GM21825 (cell line): ENCODE measurements at regions not wholly inside any gene's neighbourhood (a gene's known extent, or its start where the extent isn't known, plus 50 kb on each side); places are given as distances from the start of the nearest gene placed in this dataset.
"Not testable (repeated sequence)": the region's sequence is repeated elsewhere in the genome, so short reads cannot be mapped to it uniquely, and the experiment has no call there.

Source experiments
- ATAC-seq: cut with Tn5 transposase; IDR thresholded peaks from one replicate; pipeline ENCODE4 v1.9.1; 2021; ENCODE audit warnings: mild to moderate bottlenecking, moderate library complexity; ENCODE audit not compliant: unreplicated experiment

- no peak for ATAC-seq
Measured at GRCh38 chr9:75718677-75719076, 171.8 kb upstream of the PCSK5 start.

- no peak for ATAC-seq
Measured at GRCh38 chr9:75728391-75728790, 162.1 kb upstream of the PCSK5 start.

GRCh38 chr9:75734802-75735201 is 155.7 kb upstream of the PCSK5 start:
- ATAC-seq, result no peak

GRCh38 chr9:75739884-75740611 is 150.4 kb upstream of the PCSK5 start:
- no peak for ATAC-seq

GRCh38 chr9:75743855-75744254 is 146.6 kb upstream of the PCSK5 start:
- no peak for ATAC-seq

GRCh38 chr9:75754080-75754479 is 136.4 kb upstream of the PCSK5 start:
- ATAC-seq, result no peak

- no peak for ATAC-seq
Measured at GRCh38 chr9:75775166-75775565, 115.3 kb upstream of the PCSK5 start.

- no peak for ATAC-seq
Measured at GRCh38 chr9:75775966-75776691, 114.3 kb upstream of the PCSK5 start.

- ATAC-seq, result no peak
Measured at GRCh38 chr9:75780185-75780584, 110.3 kb upstream of the PCSK5 start.

GRCh38 chr9:75788006-75788634 is 102.4 kb upstream of the PCSK5 start:
- no peak for ATAC-seq

GRCh38 chr9:75797085-75797580 is 93.3 kb upstream of the PCSK5 start:
- ATAC-seq, result no peak

GRCh38 chr9:75798505-75798904 is 92.0 kb upstream of the PCSK5 start:
- ATAC-seq, result no peak

GRCh38 chr9:75803130-75803529 is 87.3 kb upstream of the PCSK5 start:
- no peak for ATAC-seq

GRCh38 chr9:75810063-75810462 is 80.4 kb upstream of the PCSK5 start:
- ATAC-seq, result no peak

- no peak for ATAC-seq
Measured at GRCh38 chr9:75811692-75812091, 78.8 kb upstream of the PCSK5 start.

- ATAC-seq, result no peak
Measured at GRCh38 chr9:75812141-75812540, 78.3 kb upstream of the PCSK5 start.

- ATAC-seq, result no peak
Measured at GRCh38 chr9:75814667-75815066, 75.8 kb upstream of the PCSK5 start.

- not testable (repeated sequence) for ATAC-seq
Measured at GRCh38 chr9:75820471-75821115, 69.9 kb upstream of the PCSK5 start.

- ATAC-seq, result no peak
Measured at GRCh38 chr9:75823151-75823550, 67.3 kb upstream of the PCSK5 start.

GRCh38 chr9:75824816-75825568 is 65.5 kb upstream of the PCSK5 start:
- ATAC-seq, result no peak

GRCh38 chr9:75826314-75826713 is 64.2 kb upstream of the PCSK5 start:
- no peak for ATAC-seq
